ENCODE measurements at regions not wholly inside any gene's neighbourhood (a gene's known extent, or its start where the extent isn't known, plus 50 kb on each side); places are given as distances from the start of the nearest gene placed in this dataset.

GRCh38 chr12:61687407-61687806, 572.8 kb upstream of the USP15 start:
- no peak for FAIRE-seq

- no peak for FAIRE-seq
Measured at GRCh38 chr12:61694214-61694613, 566.0 kb upstream of the USP15 start.

- FAIRE-seq, result no peak
Measured at GRCh38 chr12:61701471-61701870, 558.7 kb upstream of the USP15 start.

- FAIRE-seq, result no peak
Measured at GRCh38 chr12:61706783-61707182, 553.4 kb upstream of the USP15 start.

- no peak for FAIRE-seq
Measured at GRCh38 chr12:61713121-61713520, 547.1 kb upstream of the USP15 start.

- FAIRE-seq, result no peak
Measured at GRCh38 chr12:61717986-61718385, 542.2 kb upstream of the USP15 start.

GRCh38 chr12:61739925-61740324, 520.3 kb upstream of the USP15 start:
- no peak for FAIRE-seq

- no peak for FAIRE-seq
Measured at GRCh38 chr12:61750604-61751003, 509.6 kb upstream of the USP15 start.

GRCh38 chr12:61754214-61754613, 506.0 kb upstream of the USP15 start:
- FAIRE-seq, result no peak

- no peak for FAIRE-seq
Measured at GRCh38 chr12:61757831-61758505, 502.2 kb upstream of the USP15 start.

GRCh38 chr12:61758661-61759060, 501.5 kb upstream of the USP15 start:
- no peak for FAIRE-seq

GRCh38 chr12:61765926-61766325, 494.3 kb upstream of the USP15 start:
- no peak for FAIRE-seq

- no peak for FAIRE-seq
Measured at GRCh38 chr12:61780435-61780834, 479.8 kb upstream of the USP15 start.

GRCh38 chr12:61781021-61781581, 479.1 kb upstream of the USP15 start:
- FAIRE-seq, result no peak

GRCh38 chr12:61796846-61797245, 463.4 kb upstream of the USP15 start:
- no peak for FAIRE-seq

- FAIRE-seq, result no peak
Measured at GRCh38 chr12:61797266-61797665, 462.9 kb upstream of the USP15 start.

GRCh38 chr12:61798778-61799177, 461.4 kb upstream of the USP15 start:
- FAIRE-seq, result no peak

GRCh38 chr12:61804301-61804700, 455.9 kb upstream of the USP15 start:
- FAIRE-seq, result no peak

- FAIRE-seq, result no peak
Measured at GRCh38 chr12:61808856-61809255, 451.3 kb upstream of the USP15 start.

GRCh38 chr12:61810486-61810885, 449.7 kb upstream of the USP15 start:
- FAIRE-seq, result no peak

- FAIRE-seq, result no peak
Measured at GRCh38 chr12:61821381-61821780, 438.8 kb upstream of the USP15 start.

GRCh38 chr12:61823102-61823501, 437.1 kb upstream of the USP15 start:
- FAIRE-seq, result no peak

GRCh38 chr12:61846765-61847164, 413.4 kb upstream of the USP15 start:
- FAIRE-seq, result no peak

- no peak for FAIRE-seq
Measured at GRCh38 chr12:61848893-61849292, 411.3 kb upstream of the USP15 start.

GRCh38 chr12:61853945-61854344, 406.3 kb upstream of the USP15 start:
- no peak for FAIRE-seq

All from TTC549 (cell line).